ENCODE measurements at regions not wholly inside any gene's neighbourhood (a gene's known extent, or its start where the extent isn't known, plus 50 kb on each side); places are given as distances from the start of the nearest gene placed in this dataset.

- no peak for DNase-seq
- H3K4me2 ChIP-seq (ENCODE audit: low read depth, low read length): no peak overlapping the region
- no peaks in the 10 kb centered on the region for H3K4me1 ChIP-seq (ENCODE audit: low read length)
- no peak for TF ChIP-seq CTCF (IDR thresholded peaks at IDR 0.05; ENCODE audit: low read length)
- no peaks in the 10 kb centered on the region for H4K20me1 ChIP-seq (ENCODE audit: insufficient read depth, low read length)
- no peaks in the 10 kb centered on the region for H3K36me3 ChIP-seq (replicated peaks; ENCODE audit: insufficient read depth, low read length)
- no peaks in the 10 kb centered on the region for H3F3A ChIP-seq (ENCODE audit: insufficient read depth, low read length)
- no peak overlapping the region for H2AFZ ChIP-seq (ENCODE audit: low read length)
- H3K27me3 ChIP-seq (replicated peaks; ENCODE audit: insufficient read depth, low read length): no peaks in the 10 kb centered on the region
- H3K4me3 ChIP-seq (ENCODE audit: low read length): no peak overlapping the region
- H3K27ac ChIP-seq (ENCODE audit: low read length): no peak overlapping the region
- H3K79me2 ChIP-seq (ENCODE audit: low read length): no peaks in the 10 kb centered on the region
- H3K9ac ChIP-seq (ENCODE audit: low read length): no peak overlapping the region
- H3K9me2 ChIP-seq (replicated peaks; ENCODE audit: insufficient read depth, low read length): no peaks in the 10 kb centered on the region
- H3K9me3 ChIP-seq (replicated peaks; ENCODE audit: insufficient read depth, low read length): no peaks in the 10 kb centered on the region
Measured at GRCh38 chr9:79165020-79165780, 406.6 kb upstream of the TLE4 start.

GRCh38 chr9:79166005-79166404, 405.8 kb upstream of the TLE4 start:
- no peak overlapping the region for H3K27ac ChIP-seq (ENCODE audit: low read length)
- no peaks in the 10 kb centered on the region for H3K9me3 ChIP-seq (replicated peaks; ENCODE audit: insufficient read depth, low read length)
- H3F3A ChIP-seq (ENCODE audit: insufficient read depth, low read length): no peaks in the 10 kb centered on the region
- DNase-seq: no peak
- H3K27me3 ChIP-seq (replicated peaks; ENCODE audit: insufficient read depth, low read length): no peaks in the 10 kb centered on the region
- TF ChIP-seq EZH2 (optimal IDR thresholded peaks at IDR 0.05; ENCODE audit: low read depth, low read length) (no peak), CTCF (IDR thresholded peaks at IDR 0.05; ENCODE audit: low read length) (no peak), EZH2phosphoT487 (IDR thresholded peaks at IDR 0.05; ENCODE audit: low read length) (no peak)
- H3K4me2 ChIP-seq (ENCODE audit: low read depth, low read length): no peak overlapping the region
- H3K9me2 ChIP-seq (replicated peaks; ENCODE audit: insufficient read depth, low read length): no peaks in the 10 kb centered on the region
- H3K9ac ChIP-seq (ENCODE audit: low read length): no peak overlapping the region
- H3K36me3 ChIP-seq (replicated peaks; ENCODE audit: insufficient read depth, low read length): no peaks in the 10 kb centered on the region
- no peaks in the 10 kb centered on the region for H3K79me2 ChIP-seq (ENCODE audit: low read length)
- H3K4me3 ChIP-seq (ENCODE audit: low read length): no peak overlapping the region
- no peaks in the 10 kb centered on the region for H4K20me1 ChIP-seq (ENCODE audit: insufficient read depth, low read length)
- no peaks in the 10 kb centered on the region for H3K4me1 ChIP-seq (ENCODE audit: low read length)
- H2AFZ ChIP-seq (ENCODE audit: low read length): no peak overlapping the region

- no peaks in the 10 kb centered on the region for H3K36me3 ChIP-seq (replicated peaks; ENCODE audit: insufficient read depth, low read length)
- H3K27me3 ChIP-seq (replicated peaks; ENCODE audit: insufficient read depth, low read length): no peaks in the 10 kb centered on the region
- H3K79me2 ChIP-seq (ENCODE audit: low read length): no peaks in the 10 kb centered on the region
- no peak overlapping the region for H3K9ac ChIP-seq (ENCODE audit: low read length)
- no peak overlapping the region for H3K27ac ChIP-seq (ENCODE audit: low read length)
- DNase-seq: no peak
- H4K20me1 ChIP-seq (ENCODE audit: insufficient read depth, low read length): no peaks in the 10 kb centered on the region
- H3K4me2 ChIP-seq (ENCODE audit: low read depth, low read length): no peak overlapping the region
- no peak overlapping the region for H3K4me3 ChIP-seq (ENCODE audit: low read length)
- no peaks in the 10 kb centered on the region for H3K4me1 ChIP-seq (ENCODE audit: low read length)
- no peak for TF ChIP-seq EZH2phosphoT487 (IDR thresholded peaks at IDR 0.05; ENCODE audit: low read length)
- TF ChIP-seq EZH2 (optimal IDR thresholded peaks at IDR 0.05; ENCODE audit: low read depth, low read length): no peak
- TF ChIP-seq CTCF (IDR thresholded peaks at IDR 0.05; ENCODE audit: low read length): no peak
- no peaks in the 10 kb centered on the region for H3K9me2 ChIP-seq (replicated peaks; ENCODE audit: insufficient read depth, low read length)
- no peaks in the 10 kb centered on the region for H3F3A ChIP-seq (ENCODE audit: insufficient read depth, low read length)
- no peak overlapping the region for H2AFZ ChIP-seq (ENCODE audit: low read length)
- H3K9me3 ChIP-seq (replicated peaks; ENCODE audit: insufficient read depth, low read length): no peaks in the 10 kb centered on the region
Measured at GRCh38 chr9:79170643-79171042, 401.1 kb upstream of the TLE4 start.
